Stimulated activated CD4-positive, alpha-beta T cell treated with anti-CD3 and anti-CD28 coated beads, Interleukin-1b, Interleukin-23, amount 100 ng/mL, for 48 hours (primary cell): ENCODE measurements at regions not wholly inside any gene's neighbourhood (a gene's known extent, or its start where the extent isn't known, plus 50 kb on each side); places are given as distances from the start of the nearest gene placed in this dataset.
"Not testable (repeated sequence)": the region's sequence is repeated elsewhere in the genome, so short reads cannot be mapped to it uniquely, and the experiment has no call there.

ENCODE experiments used
- DNase-seq: peaks from one replicate; pipeline ENCODE4 v3.0.0-alpha.2; 2020

GRCh38 chrX:121179972-121180371 is 132.6 kb downstream of the GLUD2 start:
- no peak for DNase-seq

- DNase-seq: no peak
These were observed 144.4 kb downstream of the GLUD2 start for GRCh38 chrX:121191779-121192178.

- no peak for DNase-seq
These were observed 148.3 kb downstream of the GLUD2 start for GRCh38 chrX:121195719-121196118.

- not testable (repeated sequence) for DNase-seq
These were observed 149.5 kb downstream of the GLUD2 start for GRCh38 chrX:121196872-121197444.

GRCh38 chrX:121208563-121208962 is 161.2 kb downstream of the GLUD2 start:
- DNase-seq: no peak

GRCh38 chrX:121216641-121217374 is 169.4 kb downstream of the GLUD2 start:
- DNase-seq: no peak

GRCh38 chrX:121221322-121221977 is 174.0 kb downstream of the GLUD2 start:
- DNase-seq: no peak

GRCh38 chrX:121227888-121228287 is 180.5 kb downstream of the GLUD2 start:
- no peak for DNase-seq

- no peak for DNase-seq
These were observed 184.4 kb downstream of the GLUD2 start for GRCh38 chrX:121231566-121232358.

- no peak for DNase-seq
These were observed 188.6 kb downstream of the GLUD2 start for GRCh38 chrX:121236040-121236439.

- no peak for DNase-seq
These were observed 190.7 kb downstream of the GLUD2 start for GRCh38 chrX:121238093-121238492.

GRCh38 chrX:121244511-121244910 is 197.1 kb downstream of the GLUD2 start:
- DNase-seq: no peak

GRCh38 chrX:121245763-121246162 is 198.4 kb downstream of the GLUD2 start:
- DNase-seq: no peak

- no peak for DNase-seq
These were observed 206.9 kb downstream of the GLUD2 start for GRCh38 chrX:121254336-121254735.

- DNase-seq: no peak
These were observed 209.2 kb downstream of the GLUD2 start for GRCh38 chrX:121256647-121257046.

GRCh38 chrX:121258545-121258944 is 211.1 kb downstream of the GLUD2 start:
- no peak for DNase-seq

GRCh38 chrX:121259170-121259569 is 211.8 kb downstream of the GLUD2 start:
- DNase-seq: no peak

GRCh38 chrX:121260596-121261240 is 213.3 kb downstream of the GLUD2 start:
- DNase-seq: no peak

- no peak for DNase-seq
These were observed 236.5 kb downstream of the GLUD2 start for GRCh38 chrX:121283921-121284320.

GRCh38 chrX:121298499-121298898 is 251.1 kb downstream of the GLUD2 start:
- DNase-seq: no peak

GRCh38 chrX:121301356-121301755 is 253.9 kb downstream of the GLUD2 start:
- DNase-seq: no peak

- DNase-seq: no peak
These were observed 254.4 kb downstream of the GLUD2 start for GRCh38 chrX:121301822-121302221.

GRCh38 chrX:121307449-121307848 is 260.0 kb downstream of the GLUD2 start:
- DNase-seq: peak; percentile 1
